Small intestine (tissue), 7 donors: ENCODE measurements at regions not wholly inside any gene's neighbourhood (a gene's known extent, or its start where the extent isn't known, plus 50 kb on each side); places are given as distances from the start of the nearest gene placed in this dataset.

ENCODE experiments used
- DNase-seq, 2 donors: peaks; one replicate each; pipeline versions ENCODE4 v3.0.0 to v3.0.0-alpha.2; 2013
- FAIRE-seq: peaks from 2 replicates; lab custom pipeline; 2012; peaks lifted over from hg19 to GRCh38; lab: Jason Lieb, UNC
- H3K27ac ChIP-seq, 3 donors: one replicate each; pipeline ENCODE4 v1.5.1; 2013; ENCODE audit warnings: low read length in 2 of 3, mild to moderate bottlenecking in 2 of 3, control low read depth in 1 of 3, inconsistent platforms in 1 of 3, low read depth in 1 of 3, moderate library complexity in 1 of 3
- H3K27me3 ChIP-seq, 3 donors: one replicate each; pipeline ENCODE4 v1.6.1; 2013; ENCODE audit warnings: low read length in 3 of 3, inconsistent platforms in 1 of 3; ENCODE audit not compliant: control insufficient read depth in 3 of 3, insufficient read depth in 3 of 3
- H3K36me3 ChIP-seq, 3 donors: one replicate each; pipeline ENCODE4 v1.6.1; 2013; ENCODE audit warnings: low read length in 3 of 3, inconsistent platforms in 1 of 3, low read depth in 1 of 3, mild to moderate bottlenecking in 1 of 3, moderate library complexity in 1 of 3; ENCODE audit not compliant: control insufficient read depth in 3 of 3, insufficient read depth in 2 of 3
- H3K4me1 ChIP-seq, 3 donors: one replicate each; pipeline ENCODE4 v1.6.1; 2013; ENCODE audit warnings: low read length in 2 of 3, inconsistent platforms in 1 of 3, low read depth in 1 of 3, mild to moderate bottlenecking in 1 of 3, moderate library complexity in 1 of 3; ENCODE audit not compliant: control insufficient read depth in 3 of 3, insufficient read depth in 2 of 3
- H3K4me3 ChIP-seq, 3 donors: one replicate each; pipeline ENCODE4 v1.5.1; 2013; ENCODE audit warnings: low read length in 3 of 3, control low read depth in 1 of 3, inconsistent platforms in 1 of 3, low read depth in 1 of 3, mild to moderate bottlenecking in 1 of 3, moderate library complexity in 1 of 3
- H3K9me3 ChIP-seq, 2 donors: one replicate each; pipeline ENCODE4 v1.6.1; 2013; ENCODE audit warnings: low read depth in 1 of 2, low read length in 1 of 2; ENCODE audit not compliant: control insufficient read depth in 2 of 2, insufficient read depth in 1 of 2
- WGBS, 3 donors: extraction: QIAGEN DNeasy Blood & Tissue Kit; methylation state at CpG; one replicate each; pipeline ENCODE4 v1.1.7; 2013; 5-methylcytosine and 5-hydroxymethylcytosine counted together
- donor health status: healthy with polysubstance abuse.
- donor health status: control.
- donor health status: control.
- donor health status: Bipolar disorder and iron deficiency.
- donor health status: healthy.

GRCh38 chr18:33854086-33854826, 276.2 kb downstream of the ASXL3 start:
- Histone ChIP-seq H3K27me3 (no peaks in the 10 kb centered on the region), H3K27ac (no peak overlapping the region), H3K36me3 (peaks cover 0 to 2% (median 0%) of the 10 kb centered on the region in 3 donors), H3K9me3 (peaks cover 0 to 5% of the 10 kb centered on the region in 2 donors), H3K4me1 (no peaks in the 10 kb centered on the region), H3K4me3 (no peak overlapping the region)
- 82 to 87% (median 85%) methylated on average over 4 of the region's 4 CpGs for WGBS, 3 donors
- DNase-seq = no peak
- FAIRE-seq = no peak

GRCh38 chr18:33853187-33853586, 275.2 kb downstream of the ASXL3 start:
- H3K36me3 ChIP-seq = peaks cover 0 to 2% (median 0%) of the 10 kb centered on the region in 3 donors
- WGBS, 3 donors = 80 to 89% (median 86%) methylated on average over 6 of the region's 6 CpGs
- DNase-seq (no peak), FAIRE-seq (no peak)
- H3K27ac ChIP-seq = no peak overlapping the region
- H3K4me1 ChIP-seq = no peaks in the 10 kb centered on the region
- H3K27me3 ChIP-seq = no peaks in the 10 kb centered on the region
- peaks cover 0 to 5% of the 10 kb centered on the region in 2 donors for H3K9me3 ChIP-seq
- H3K4me3 ChIP-seq = no peak overlapping the region

DNA sequence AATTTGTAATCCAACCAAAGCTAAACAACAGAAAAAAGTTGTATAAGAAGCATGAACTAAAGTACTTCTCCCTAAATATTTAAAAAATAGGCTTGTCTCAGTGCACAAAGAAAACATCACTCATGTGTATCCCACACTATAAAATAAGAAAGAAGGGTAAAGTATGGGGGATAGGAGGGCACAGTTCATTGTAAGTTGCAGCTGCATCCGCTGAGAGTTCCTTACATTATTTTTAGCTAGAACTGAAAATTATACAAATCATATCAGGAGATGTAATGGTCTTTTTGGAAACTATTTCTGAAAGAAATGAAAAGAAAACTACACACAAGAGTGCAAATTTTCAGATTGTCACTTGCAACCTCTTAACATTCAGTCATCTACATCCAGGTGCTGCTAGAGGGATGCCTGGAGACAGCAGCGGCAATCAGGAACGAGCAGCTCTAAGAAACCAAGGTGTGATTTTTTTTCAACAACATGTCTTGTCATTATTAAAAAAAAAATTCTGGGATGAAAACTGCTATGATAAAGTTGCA, 273.6 kb downstream of the ASXL3 start:
- H3K4me1 ChIP-seq = no peaks in the 10 kb centered on the region
- no peak for FAIRE-seq
- H3K4me3 ChIP-seq = no peak overlapping the region
- no peaks in the 10 kb centered on the region for H3K27me3 ChIP-seq
- no peak for DNase-seq
- 92 to 95% (median 94%) methylated on average over 3 of the region's 3 CpGs for WGBS, 3 donors
- H3K27ac ChIP-seq = no peak overlapping the region
- H3K36me3 ChIP-seq = peaks cover 0 to 2% (median 0%) of the 10 kb centered on the region in 3 donors
- peaks cover 0 to 5% of the 10 kb centered on the region in 2 donors for H3K9me3 ChIP-seq

GRCh38 chr18:33849731-33850130, 271.7 kb downstream of the ASXL3 start:
- peaks cover 0 to 2% (median 0%) of the 10 kb centered on the region in 3 donors for H3K36me3 ChIP-seq
- no peaks in the 10 kb centered on the region for H3K27me3 ChIP-seq
- no peak overlapping the region for H3K27ac ChIP-seq
- DNase-seq (no peak), FAIRE-seq (no peak)
- WGBS, 3 donors = 42 to 60% (median 59%) methylated on average over 4 of the region's 4 CpGs
- H3K4me1 ChIP-seq = no peaks in the 10 kb centered on the region
- no peak overlapping the region for H3K4me3 ChIP-seq
- peaks cover 0 to 5% of the 10 kb centered on the region in 2 donors for H3K9me3 ChIP-seq

GRCh38 chr18:33844232-33844631, 266.2 kb downstream of the ASXL3 start:
- 81 to 84% (median 84%) methylated on average over 3 of the region's 3 CpGs for WGBS, 3 donors
- H3K9me3 ChIP-seq = no peaks in the 10 kb centered on the region
- no peaks in the 10 kb centered on the region for H3K36me3 ChIP-seq
- H3K4me3 ChIP-seq = no peak overlapping the region
- H3K4me1 ChIP-seq = no peaks in the 10 kb centered on the region
- FAIRE-seq (no peak), DNase-seq (no peak)
- no peaks in the 10 kb centered on the region for H3K27me3 ChIP-seq
- no peak overlapping the region for H3K27ac ChIP-seq

- no peaks in the 10 kb centered on the region for H3K27me3 ChIP-seq
- no peak overlapping the region for H3K27ac ChIP-seq
- WGBS, 3 donors = 74 to 82% (median 79%) methylated on average over 6 of the region's 6 CpGs
- H3K36me3 ChIP-seq = no peaks in the 10 kb centered on the region
- H3K4me3 ChIP-seq = no peak overlapping the region
- H3K9me3 ChIP-seq = no peaks in the 10 kb centered on the region
- DNase-seq (no peak), FAIRE-seq (no peak)
- H3K4me1 ChIP-seq = no peaks in the 10 kb centered on the region
Observed at GRCh38 chr18:33841221-33841967, 263.4 kb downstream of the ASXL3 start.

DNA sequence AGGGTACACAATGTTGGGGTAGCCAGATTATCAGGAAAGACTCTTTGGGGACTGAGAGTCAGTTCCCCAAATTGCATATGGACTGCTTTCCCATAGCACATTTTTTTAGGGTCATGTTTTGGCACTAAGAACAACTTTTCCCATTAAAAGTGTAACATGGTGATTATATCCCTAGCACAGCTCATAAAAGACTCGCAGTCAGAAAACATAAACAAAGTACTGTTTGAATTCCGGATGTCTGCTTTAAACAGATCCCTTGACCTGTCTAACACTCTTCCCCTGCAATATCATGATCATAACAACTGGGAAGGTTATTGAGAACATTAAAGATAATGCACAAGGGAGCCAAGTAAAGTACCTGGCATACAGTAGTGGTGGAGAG, 262.2 kb downstream of the ASXL3 start:
- Histone ChIP-seq H3K4me1 (no peaks in the 10 kb centered on the region), H3K4me3 (no peak overlapping the region), H3K27ac (no peak overlapping the region), H3K36me3 (no peaks in the 10 kb centered on the region), H3K9me3 (no peaks in the 10 kb centered on the region), H3K27me3 (no peaks in the 10 kb centered on the region)
- FAIRE-seq (no peak), DNase-seq (no peak)
- 52 to 78% (median 71%) methylated on average over 2 of the region's 2 CpGs for WGBS, 3 donors

GRCh38 chr18:33839452-33840211, 261.6 kb downstream of the ASXL3 start:
- Histone ChIP-seq H3K9me3 (no peaks in the 10 kb centered on the region), H3K4me3 (no peak overlapping the region), H3K4me1 (no peaks in the 10 kb centered on the region), H3K36me3 (no peaks in the 10 kb centered on the region), H3K27me3 (no peaks in the 10 kb centered on the region), H3K27ac (peak overlapping the region in 1 of 3 donors; percentile 5)
- peak; percentile 69 to 84 for DNase-seq
- WGBS, 3 donors = 10 to 16% (median 11%) methylated on average over 6 of the region's 6 CpGs
- FAIRE-seq = no peak
